ENCODE measurements at regions not wholly inside any gene's neighbourhood (a gene's known extent, or its start where the extent isn't known, plus 50 kb on each side); places are given as distances from the start of the nearest gene placed in this dataset.

- DNase-seq = no peak
Measured at GRCh38 chr9:115628426-115628825, 510.5 kb upstream of the TNC start.

GRCh38 chr9:115629879-115630840 lies 512.2 kb upstream of the TNC start:
- no peak for DNase-seq

GRCh38 chr9:115632391-115632790 lies 514.4 kb upstream of the TNC start:
- DNase-seq = no peak

GRCh38 chr9:115633104-115633503 lies 515.1 kb upstream of the TNC start:
- no peak for DNase-seq

GRCh38 chr9:115635680-115636383 lies 517.8 kb upstream of the PAPPA start:
- DNase-seq = no peak

GRCh38 chr9:115636596-115636995 lies 517.0 kb upstream of the PAPPA start:
- no peak for DNase-seq

- DNase-seq = no peak
Measured at GRCh38 chr9:115637661-115638060, 515.9 kb upstream of the PAPPA start.

- no peak for DNase-seq
Measured at GRCh38 chr9:115640887-115641286, 512.7 kb upstream of the PAPPA start.

GRCh38 chr9:115642285-115642684 lies 511.3 kb upstream of the PAPPA start:
- no peak for DNase-seq

- no peak for DNase-seq
Measured at GRCh38 chr9:115643948-115644727, 509.5 kb upstream of the PAPPA start.

GRCh38 chr9:115649991-115650472 lies 503.6 kb upstream of the PAPPA start:
- no peak for DNase-seq

GRCh38 chr9:115650768-115651167 lies 502.8 kb upstream of the PAPPA start:
- no peak for DNase-seq

GRCh38 chr9:115651461-115651860 lies 502.1 kb upstream of the PAPPA start:
- no peak for DNase-seq

GRCh38 chr9:115653171-115653606 lies 500.4 kb upstream of the PAPPA start:
- DNase-seq = no peak

GRCh38 chr9:115657695-115658094 lies 495.9 kb upstream of the PAPPA start:
- DNase-seq = no peak

GRCh38 chr9:115665519-115665918 lies 488.1 kb upstream of the PAPPA start:
- no peak for DNase-seq

GRCh38 chr9:115668521-115668920 lies 485.1 kb upstream of the PAPPA start:
- no peak for DNase-seq

- DNase-seq = no peak
Measured at GRCh38 chr9:115671236-115671962, 482.2 kb upstream of the PAPPA start.

- DNase-seq = no peak
Measured at GRCh38 chr9:115671963-115672305, 481.7 kb upstream of the PAPPA start.

- no peak for DNase-seq
Measured at GRCh38 chr9:115672477-115673316, 480.9 kb upstream of the PAPPA start.

GRCh38 chr9:115673599-115673998 lies 480.0 kb upstream of the PAPPA start:
- no peak for DNase-seq

GRCh38 chr9:115674091-115674490 lies 479.5 kb upstream of the PAPPA start:
- no peak for DNase-seq
